GM21515 (cell line): ENCODE measurements at regions not wholly inside any gene's neighbourhood (a gene's known extent, or its start where the extent isn't known, plus 50 kb on each side); places are given as distances from the start of the nearest gene placed in this dataset.

ENCODE experiments used
- ATAC-seq: cut with Tn5 transposase; IDR thresholded peaks from one replicate; pipeline ENCODE4 v1.9.1; 2021; ENCODE audit not compliant: unreplicated experiment

- ATAC-seq: no peak
Measured at GRCh38 chr6:119581220-119581619, 231.7 kb upstream of the MAN1A1 start.

- no peak for ATAC-seq
Measured at GRCh38 chr6:119575721-119576120, 226.2 kb upstream of the MAN1A1 start.

GRCh38 chr6:119568580-119568979, 219.0 kb upstream of the MAN1A1 start:
- no peak for ATAC-seq

- no peak for ATAC-seq
Measured at GRCh38 chr6:119566546-119567260, 217.1 kb upstream of the MAN1A1 start.

GRCh38 chr6:119565893-119566292, 216.3 kb upstream of the MAN1A1 start:
- ATAC-seq: no peak

- ATAC-seq: no peak
Measured at GRCh38 chr6:119562168-119562567, 212.6 kb upstream of the MAN1A1 start.

- no peak for ATAC-seq
Measured at GRCh38 chr6:119559586-119559985, 210.0 kb upstream of the MAN1A1 start.

GRCh38 chr6:119557239-119557638, 207.7 kb upstream of the MAN1A1 start:
- ATAC-seq: no peak

- no peak for ATAC-seq
Measured at GRCh38 chr6:119552021-119552420, 202.5 kb upstream of the MAN1A1 start.

- no peak for ATAC-seq
Measured at GRCh38 chr6:119547024-119547423, 197.5 kb upstream of the MAN1A1 start.

GRCh38 chr6:119545245-119545644, 195.7 kb upstream of the MAN1A1 start:
- no peak for ATAC-seq

- no peak for ATAC-seq
Measured at GRCh38 chr6:119544325-119545175, 195.0 kb upstream of the MAN1A1 start.

GRCh38 chr6:119543332-119543731, 193.8 kb upstream of the MAN1A1 start:
- ATAC-seq: no peak

GRCh38 chr6:119542037-119542436, 192.5 kb upstream of the MAN1A1 start:
- no peak for ATAC-seq

GRCh38 chr6:119541132-119541905, 191.8 kb upstream of the MAN1A1 start:
- ATAC-seq: no peak

GRCh38 chr6:119540417-119540816, 190.9 kb upstream of the MAN1A1 start:
- ATAC-seq: no peak

- ATAC-seq: no peak
Measured at GRCh38 chr6:119539066-119539746, 189.6 kb upstream of the MAN1A1 start.

GRCh38 chr6:119536666-119537065, 187.1 kb upstream of the MAN1A1 start:
- no peak for ATAC-seq

- ATAC-seq: peak; percentile 69
Measured at GRCh38 chr6:119535332-119535731, 185.8 kb upstream of the MAN1A1 start.

- ATAC-seq: peak; percentile 54
Measured at GRCh38 chr6:119533603-119534279, 184.2 kb upstream of the MAN1A1 start.

- ATAC-seq: no peak
Measured at GRCh38 chr6:119527231-119527578, 177.6 kb upstream of the MAN1A1 start.
